ENCODE measurements at regions not wholly inside any gene's neighbourhood (a gene's known extent, or its start where the extent isn't known, plus 50 kb on each side); places are given as distances from the start of the nearest gene placed in this dataset.

- H3K4me3 ChIP-seq (ENCODE audit: low read depth, low read length): no peak overlapping the region
- no peak for TF ChIP-seq CTCF (IDR thresholded peaks at IDR 0.05; ENCODE audit: borderline replicate concordance, insufficient read depth, low read depth, low read length)
Observed at GRCh38 chr10:85445702-85446101, 920.9 kb downstream of the GRID1 start.

GRCh38 chr10:85446827-85447226 lies 919.8 kb downstream of the GRID1 start:
- TF ChIP-seq CTCF (IDR thresholded peaks at IDR 0.05; ENCODE audit: borderline replicate concordance, insufficient read depth, low read depth, low read length): no peak

GRCh38 chr10:85447690-85448089 lies 918.9 kb downstream of the GRID1 start:
- no peak for TF ChIP-seq CTCF (IDR thresholded peaks at IDR 0.05; ENCODE audit: borderline replicate concordance, insufficient read depth, low read depth, low read length)
- H3K4me3 ChIP-seq (ENCODE audit: low read depth, low read length): no peak overlapping the region

More at GRCh38 chr10:85446827-85447226, 919.8 kb downstream of the GRID1 start:
- no peak overlapping the region for H3K4me3 ChIP-seq (ENCODE audit: low read depth, low read length)

- no peak for TF ChIP-seq CTCF (IDR thresholded peaks at IDR 0.05; ENCODE audit: borderline replicate concordance, insufficient read depth, low read depth, low read length)
- no peak overlapping the region for H3K4me3 ChIP-seq (ENCODE audit: low read depth, low read length)
Observed at GRCh38 chr10:85448716-85449115, 917.9 kb downstream of the GRID1 start.

GRCh38 chr10:85454386-85454785 lies 912.2 kb downstream of the GRID1 start:
- H3K4me3 ChIP-seq (ENCODE audit: low read depth, low read length): no peak overlapping the region
- TF ChIP-seq CTCF (IDR thresholded peaks at IDR 0.05; ENCODE audit: borderline replicate concordance, insufficient read depth, low read depth, low read length): no peak

GRCh38 chr10:85457191-85457590 lies 909.4 kb downstream of the GRID1 start:
- no peak for TF ChIP-seq CTCF (IDR thresholded peaks at IDR 0.05; ENCODE audit: borderline replicate concordance, insufficient read depth, low read depth, low read length)
- H3K4me3 ChIP-seq (ENCODE audit: low read depth, low read length): no peak overlapping the region

- no peak overlapping the region for H3K4me3 ChIP-seq (ENCODE audit: low read depth, low read length)
- no peak for TF ChIP-seq CTCF (IDR thresholded peaks at IDR 0.05; ENCODE audit: borderline replicate concordance, insufficient read depth, low read depth, low read length)
Observed at GRCh38 chr10:85458324-85458723, 908.3 kb downstream of the GRID1 start.
